ENCODE measurements at regions not wholly inside any gene's neighbourhood (a gene's known extent, or its start where the extent isn't known, plus 50 kb on each side); places are given as distances from the start of the nearest gene placed in this dataset.

DNA sequence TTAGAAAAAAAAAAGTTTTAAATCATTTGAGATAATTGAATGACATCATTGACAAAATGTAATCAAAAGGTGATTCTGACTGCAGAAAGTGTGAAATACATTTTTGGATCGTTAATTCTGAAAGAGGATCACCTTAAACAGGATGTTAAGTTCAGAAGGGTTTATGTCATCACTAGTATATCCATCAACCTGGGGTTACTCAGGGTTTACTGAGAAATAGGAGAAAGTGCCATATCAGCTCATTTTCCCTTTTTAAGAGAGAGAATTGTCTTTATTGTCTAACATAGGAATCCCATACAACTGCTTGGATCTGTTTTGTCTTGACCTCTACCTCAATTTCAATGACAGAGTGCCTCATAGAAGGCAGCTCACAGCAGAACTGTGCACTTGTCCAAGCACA, 466.1 kb upstream of the LINC00305 start:
- TF ChIP-seq, protein P1, sequence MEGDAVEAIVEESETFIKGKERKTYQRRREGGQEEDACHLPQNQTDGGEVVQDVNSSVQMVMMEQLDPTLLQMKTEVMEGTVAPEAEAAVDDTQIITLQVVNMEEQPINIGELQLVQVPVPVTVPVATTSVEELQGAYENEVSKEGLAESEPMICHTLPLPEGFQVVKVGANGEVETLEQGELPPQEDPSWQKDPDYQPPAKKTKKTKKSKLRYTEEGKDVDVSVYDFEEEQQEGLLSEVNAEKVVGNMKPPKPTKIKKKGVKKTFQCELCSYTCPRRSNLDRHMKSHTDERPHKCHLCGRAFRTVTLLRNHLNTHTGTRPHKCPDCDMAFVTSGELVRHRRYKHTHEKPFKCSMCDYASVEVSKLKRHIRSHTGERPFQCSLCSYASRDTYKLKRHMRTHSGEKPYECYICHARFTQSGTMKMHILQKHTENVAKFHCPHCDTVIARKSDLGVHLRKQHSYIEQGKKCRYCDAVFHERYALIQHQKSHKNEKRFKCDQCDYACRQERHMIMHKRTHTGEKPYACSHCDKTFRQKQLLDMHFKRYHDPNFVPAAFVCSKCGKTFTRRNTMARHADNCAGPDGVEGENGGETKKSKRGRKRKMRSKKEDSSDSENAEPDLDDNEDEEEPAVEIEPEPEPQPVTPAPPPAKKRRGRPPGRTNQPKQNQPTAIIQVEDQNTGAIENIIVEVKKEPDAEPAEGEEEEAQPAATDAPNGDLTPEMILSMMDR (conservative IDR thresholded peaks at IDR 0.05; ENCODE audit: low read depth, low read length) = no peak
- TF ChIP-seq EZH2phosphoT487 (IDR thresholded peaks at IDR 0.05; ENCODE audit: borderline replicate concordance, low read length) (no peak), EZH2 (IDR thresholded peaks at IDR 0.05; ENCODE audit: low read length, unreplicated experiment) (no peak)
- intact Hi-C loops (cut with micrococcal nuclease) = no loop called here
- no peaks in the 10 kb centered on the region for H3K79me2 ChIP-seq (ENCODE audit: low read length)
- H3K9me2 ChIP-seq (replicated peaks; ENCODE audit: low read length) = no peaks in the 10 kb centered on the region
- H2AFZ ChIP-seq (ENCODE audit: low read length) = no peak overlapping the region
- ATAC-seq (no peak), DNase-seq (no peak)
- no peaks in the 10 kb centered on the region for H3K36me3 ChIP-seq (ENCODE audit: low read depth, low read length)
- H3K9ac ChIP-seq (ENCODE audit: low read length) = no peak overlapping the region
- CTCF ChIA-PET = no interaction called here
- H3K4me2 ChIP-seq (ENCODE audit: low read length) = no peak overlapping the region
- no peaks in the 10 kb centered on the region for H3K27me3 ChIP-seq (ENCODE audit: low read length)
- POLR2A ChIA-PET (ENCODE audit: unreplicated experiment) = no interaction called here
- no peaks in the 10 kb centered on the region for H3K4me1 ChIP-seq (ENCODE audit: insufficient read depth, low read length)
- H4K20me1 ChIP-seq (ENCODE audit: low read length) = no peaks in the 10 kb centered on the region
- H3K27ac ChIP-seq (ENCODE audit: low read length) = no peak overlapping the region
- no peak overlapping the region for H3K4me3 ChIP-seq (ENCODE audit: low read length)
- no peaks in the 10 kb centered on the region for H3F3A ChIP-seq (ENCODE audit: low read length, unreplicated experiment)
- no peaks in the 10 kb centered on the region for H3K9me3 ChIP-seq (ENCODE audit: low read length)
- BruUV-seq (replicated peaks) = no TSS peak

DNA sequence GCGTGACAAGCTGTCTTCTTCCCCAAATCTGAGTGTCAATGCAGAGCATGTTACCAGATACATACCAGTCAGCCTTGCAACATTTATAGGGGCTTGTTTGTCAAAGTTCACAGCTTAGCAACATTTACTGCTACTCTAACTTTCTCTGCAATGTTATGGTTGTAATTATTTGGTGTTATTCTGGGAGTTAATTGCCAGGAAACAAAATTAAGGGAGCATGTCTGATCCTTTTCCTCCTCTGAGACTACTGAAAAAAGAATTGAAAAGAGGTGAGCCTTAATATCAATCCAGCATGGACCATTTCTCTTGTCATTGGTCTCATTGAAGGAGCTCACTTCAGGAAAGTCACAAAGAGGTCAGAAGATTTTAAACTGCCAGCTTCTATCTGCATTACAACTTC, 465.6 kb upstream of the LINC00305 start:
- TF ChIP-seq EZH2 (IDR thresholded peaks at IDR 0.05; ENCODE audit: low read length, unreplicated experiment) = no peak
- TF ChIP-seq, protein P1 (conservative IDR thresholded peaks at IDR 0.05; ENCODE audit: low read depth, low read length) = no peak
- no peak for TF ChIP-seq EZH2phosphoT487 (IDR thresholded peaks at IDR 0.05; ENCODE audit: borderline replicate concordance, low read length)
- ATAC-seq = no peak
- no peak for DNase-seq
- Histone ChIP-seq H3K4me3 (ENCODE audit: low read length) (no peak overlapping the region), H3K27ac (ENCODE audit: low read length) (no peak overlapping the region), H3K9ac (ENCODE audit: low read length) (no peak overlapping the region), H3K9me3 (ENCODE audit: low read length) (no peaks in the 10 kb centered on the region), H3F3A (ENCODE audit: low read length, unreplicated experiment) (no peaks in the 10 kb centered on the region), H3K36me3 (ENCODE audit: low read depth, low read length) (no peaks in the 10 kb centered on the region), H4K20me1 (ENCODE audit: low read length) (no peaks in the 10 kb centered on the region), H2AFZ (ENCODE audit: low read length) (no peak overlapping the region), H3K4me1 (ENCODE audit: insufficient read depth, low read length) (no peaks in the 10 kb centered on the region), H3K27me3 (ENCODE audit: low read length) (no peaks in the 10 kb centered on the region), H3K79me2 (ENCODE audit: low read length) (no peaks in the 10 kb centered on the region), H3K9me2 (replicated peaks; ENCODE audit: low read length) (no peaks in the 10 kb centered on the region), H3K4me2 (ENCODE audit: low read length) (no peak overlapping the region)
- CTCF ChIA-PET = no interaction called here
- POLR2A ChIA-PET (ENCODE audit: unreplicated experiment) = no interaction called here
- no TSS peak for BruUV-seq (replicated peaks)
- intact Hi-C loops (cut with micrococcal nuclease) = no loop called here

DNA sequence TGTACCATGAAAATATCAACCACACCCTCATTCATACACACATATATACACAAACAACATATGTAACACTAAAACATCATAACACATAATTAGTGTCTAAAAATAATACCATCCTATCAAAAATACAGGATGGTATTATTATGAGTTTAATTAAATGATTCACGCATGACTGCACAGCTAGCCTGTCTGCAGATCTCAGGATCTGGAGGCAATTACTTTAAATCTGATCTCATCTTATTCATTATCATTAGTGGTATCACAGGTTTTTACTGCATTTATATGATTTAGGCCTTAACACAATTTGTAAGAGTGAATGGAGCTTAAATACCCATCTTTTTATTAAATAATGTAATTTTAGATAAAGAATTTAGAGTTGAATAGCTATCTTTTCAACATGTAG, 443.4 kb upstream of the LINC00305 start:
- no peak overlapping the region for H3K9ac ChIP-seq (ENCODE audit: low read length)
- ATAC-seq (no peak), DNase-seq (no peak)
- no peaks in the 10 kb centered on the region for H3K79me2 ChIP-seq (ENCODE audit: low read length)
- BruUV-seq (replicated peaks) = no TSS peak
- no peak overlapping the region for H2AFZ ChIP-seq (ENCODE audit: low read length)
- POLR2A ChIA-PET (ENCODE audit: unreplicated experiment) = no interaction called here
- no peak overlapping the region for H3K27ac ChIP-seq (ENCODE audit: low read length)
- H3F3A ChIP-seq (ENCODE audit: low read length, unreplicated experiment) = no peaks in the 10 kb centered on the region
- no peaks in the 10 kb centered on the region for H3K27me3 ChIP-seq (ENCODE audit: low read length)
- CTCF ChIA-PET = no interaction called here
- H3K36me3 ChIP-seq (ENCODE audit: low read depth, low read length) = no peaks in the 10 kb centered on the region
- TF ChIP-seq, protein P1 (conservative IDR thresholded peaks at IDR 0.05; ENCODE audit: low read depth, low read length) = no peak
- no peak for TF ChIP-seq EZH2 (IDR thresholded peaks at IDR 0.05; ENCODE audit: low read length, unreplicated experiment)
- no peak for TF ChIP-seq EZH2phosphoT487 (IDR thresholded peaks at IDR 0.05; ENCODE audit: borderline replicate concordance, low read length)
- intact Hi-C loops (cut with micrococcal nuclease) = no loop called here
- H3K9me3 ChIP-seq (ENCODE audit: low read length) = no peaks in the 10 kb centered on the region
- no peak overlapping the region for H3K4me2 ChIP-seq (ENCODE audit: low read length)
- H3K9me2 ChIP-seq (replicated peaks; ENCODE audit: low read length) = no peaks in the 10 kb centered on the region
- no peaks in the 10 kb centered on the region for H3K4me1 ChIP-seq (ENCODE audit: insufficient read depth, low read length)
- no peak overlapping the region for H3K4me3 ChIP-seq (ENCODE audit: low read length)
- no peaks in the 10 kb centered on the region for H4K20me1 ChIP-seq (ENCODE audit: low read length)

Measured in PC-3 (cell line).